ENCODE measurements at regions not wholly inside any gene's neighbourhood (a gene's known extent, or its start where the extent isn't known, plus 50 kb on each side); places are given as distances from the start of the nearest gene placed in this dataset.
"Not testable (repeated sequence)": the region's sequence is repeated elsewhere in the genome, so short reads cannot be mapped to it uniquely, and the experiment has no call there.

DNA sequence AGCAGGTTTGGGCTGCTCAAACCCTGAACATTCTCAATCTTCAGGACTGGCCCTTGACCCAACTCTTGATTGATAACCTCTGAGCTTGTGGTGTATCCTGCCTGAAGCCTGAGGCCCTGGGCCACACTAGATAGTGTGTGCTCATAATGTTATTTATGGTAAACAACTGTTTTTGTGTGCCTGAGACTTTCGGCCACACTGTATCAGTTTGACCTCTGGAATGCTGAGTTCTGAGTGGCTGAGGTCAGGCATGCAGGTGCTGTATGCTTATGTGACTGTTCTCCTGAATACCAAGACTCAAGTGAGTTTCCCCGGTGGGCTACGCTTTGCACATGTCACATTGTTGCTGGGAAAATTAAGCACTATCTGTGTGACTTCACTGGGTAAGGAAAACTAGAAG, 82.2 kb upstream of the RMP24 start:
- H3K4me3 ChIP-seq = no peak overlapping the region
- intact Hi-C loops (cut with micrococcal nuclease) = no loop called here
- DNase-seq = no peak
- no peaks in the 10 kb centered on the region for H3K36me3 ChIP-seq
- TF ChIP-seq, protein P1, sequence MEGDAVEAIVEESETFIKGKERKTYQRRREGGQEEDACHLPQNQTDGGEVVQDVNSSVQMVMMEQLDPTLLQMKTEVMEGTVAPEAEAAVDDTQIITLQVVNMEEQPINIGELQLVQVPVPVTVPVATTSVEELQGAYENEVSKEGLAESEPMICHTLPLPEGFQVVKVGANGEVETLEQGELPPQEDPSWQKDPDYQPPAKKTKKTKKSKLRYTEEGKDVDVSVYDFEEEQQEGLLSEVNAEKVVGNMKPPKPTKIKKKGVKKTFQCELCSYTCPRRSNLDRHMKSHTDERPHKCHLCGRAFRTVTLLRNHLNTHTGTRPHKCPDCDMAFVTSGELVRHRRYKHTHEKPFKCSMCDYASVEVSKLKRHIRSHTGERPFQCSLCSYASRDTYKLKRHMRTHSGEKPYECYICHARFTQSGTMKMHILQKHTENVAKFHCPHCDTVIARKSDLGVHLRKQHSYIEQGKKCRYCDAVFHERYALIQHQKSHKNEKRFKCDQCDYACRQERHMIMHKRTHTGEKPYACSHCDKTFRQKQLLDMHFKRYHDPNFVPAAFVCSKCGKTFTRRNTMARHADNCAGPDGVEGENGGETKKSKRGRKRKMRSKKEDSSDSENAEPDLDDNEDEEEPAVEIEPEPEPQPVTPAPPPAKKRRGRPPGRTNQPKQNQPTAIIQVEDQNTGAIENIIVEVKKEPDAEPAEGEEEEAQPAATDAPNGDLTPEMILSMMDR (IDR thresholded peaks at IDR 0.05; ENCODE audit: borderline replicate concordance) = no peak
- no peak overlapping the region for H3K27ac ChIP-seq (replicated peaks)
- peaks cover 27% of the 10 kb centered on the region for H3K9me3 ChIP-seq (replicated peaks)
- no peaks in the 10 kb centered on the region for H3K27me3 ChIP-seq (ENCODE audit: low read depth)
- H3K4me1 ChIP-seq = no peaks in the 10 kb centered on the region

DNA sequence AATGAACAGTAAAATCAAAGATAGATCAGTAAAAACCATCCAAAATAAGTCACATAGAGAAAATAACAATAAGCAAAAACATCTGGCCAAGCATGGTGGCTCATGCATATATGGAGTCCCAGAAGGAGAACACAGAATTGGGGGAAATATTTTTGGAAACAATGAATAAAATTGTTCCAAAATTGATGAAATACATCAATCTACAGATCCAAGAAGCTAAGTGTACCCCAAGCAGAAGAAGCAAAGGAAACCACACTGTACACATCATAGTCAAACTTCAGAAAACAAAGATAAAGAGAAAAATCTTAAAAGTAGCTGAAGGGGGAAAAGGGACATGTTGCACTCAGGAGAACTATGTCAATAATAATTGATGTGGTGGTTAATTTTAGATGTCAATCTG, 80.4 kb upstream of the RMP24 start:
- Histone ChIP-seq H3K36me3 (no peaks in the 10 kb centered on the region), H3K4me3 (no peak overlapping the region), H3K4me1 (no peaks in the 10 kb centered on the region), H3K27ac (replicated peaks) (no peak overlapping the region), H3K27me3 (ENCODE audit: low read depth) (no peaks in the 10 kb centered on the region), H3K9me3 (replicated peaks) (peaks cover 33% of the 10 kb centered on the region)
- DNase-seq = no peak
- intact Hi-C loops (cut with micrococcal nuclease) = no loop called here
- TF ChIP-seq, protein P1 (IDR thresholded peaks at IDR 0.05; ENCODE audit: borderline replicate concordance) = no peak

DNA sequence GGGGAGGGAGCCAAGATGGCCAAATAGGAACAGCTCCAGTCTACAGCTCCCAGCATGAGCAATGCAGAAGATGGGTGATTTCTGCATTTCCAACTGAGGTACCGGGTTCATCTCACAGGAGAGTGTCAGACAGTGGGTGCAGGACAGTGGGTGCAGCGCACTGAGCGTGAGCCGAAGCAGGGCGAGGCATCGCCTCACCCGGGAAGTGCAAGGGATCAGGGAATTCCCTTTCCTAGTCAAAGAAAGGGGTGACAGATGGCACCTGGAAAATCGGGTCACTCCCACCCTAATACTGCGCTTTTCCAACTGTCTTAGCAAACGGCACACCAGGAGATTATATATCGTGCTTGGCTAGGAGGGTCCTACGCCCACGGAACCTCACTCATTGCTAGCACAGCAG, 75.0 kb upstream of the RMP24 start:
- H3K27ac ChIP-seq (replicated peaks); intact Hi-C loops (cut with micrococcal nuclease); H3K4me3 ChIP-seq; DNase-seq; H3K36me3 ChIP-seq; H3K4me1 ChIP-seq; H3K27me3 ChIP-seq (ENCODE audit: low read depth): not testable (repeated sequence)
- H3K9me3 ChIP-seq (replicated peaks) = peaks cover 19% of the 10 kb centered on the region

DNA sequence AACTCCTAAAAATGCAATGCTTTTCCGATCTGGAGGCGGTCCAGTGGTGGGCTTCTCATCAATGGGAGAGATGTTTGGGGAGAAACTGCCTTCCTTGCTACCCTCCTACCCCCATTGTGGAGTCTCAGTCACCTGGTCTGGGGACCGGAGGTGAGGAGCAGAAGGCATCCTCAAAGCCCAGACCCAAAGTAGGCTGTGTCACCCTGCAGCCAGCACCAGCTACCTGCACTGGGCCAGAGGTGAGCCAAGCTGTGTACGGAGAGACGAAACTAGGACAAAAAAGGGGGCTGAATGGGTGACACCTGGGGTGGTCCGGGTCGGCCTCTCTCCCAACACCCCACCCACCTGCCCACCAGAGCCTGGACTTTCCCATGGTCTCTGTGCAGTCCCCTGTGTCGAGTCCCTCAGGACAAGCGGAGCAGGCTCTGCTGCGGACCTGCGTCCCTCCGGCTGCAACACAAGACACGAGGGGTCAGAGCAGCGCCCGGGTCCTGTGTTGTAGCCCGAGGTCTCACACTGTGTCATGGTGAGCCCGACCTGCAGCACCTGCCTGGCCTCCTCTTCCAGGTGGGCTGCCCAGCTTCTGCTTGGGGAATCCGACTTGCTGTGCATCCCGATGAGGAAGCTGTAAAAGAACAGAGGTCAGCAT, 68.0 kb upstream of the RMP24 start:
- intact Hi-C loops (cut with micrococcal nuclease) = no loop called here
- Histone ChIP-seq H3K9me3 (replicated peaks) (no peaks in the 10 kb centered on the region), H3K27ac (replicated peaks) (no peak overlapping the region), H3K4me3 (no peak overlapping the region), H3K27me3 (ENCODE audit: low read depth) (no peaks in the 10 kb centered on the region), H3K36me3 (no peaks in the 10 kb centered on the region), H3K4me1 (no peaks in the 10 kb centered on the region)
- TF ChIP-seq, protein P1 (IDR thresholded peaks at IDR 0.05; ENCODE audit: borderline replicate concordance) = no peak
- no peak for DNase-seq

DNA sequence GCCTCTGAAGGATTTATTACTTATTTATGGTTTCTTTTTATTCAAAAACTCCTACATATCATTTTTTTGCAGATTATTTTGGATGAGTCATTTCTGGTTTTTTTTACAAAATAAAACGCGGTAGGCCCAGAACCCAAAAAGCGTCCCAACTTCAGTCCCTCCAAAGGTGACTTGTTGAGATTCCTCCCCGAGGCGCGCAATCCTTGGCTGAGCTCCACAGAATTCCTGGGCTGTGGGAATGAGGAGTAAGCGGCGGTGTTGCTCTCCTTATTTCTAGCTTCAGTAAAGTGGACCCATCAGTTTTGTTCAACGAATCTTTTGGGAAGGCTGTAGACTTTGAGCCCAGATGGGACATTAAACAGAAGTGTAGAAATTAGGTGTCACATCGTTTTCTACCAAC, 67.0 kb upstream of the RMP24 start:
- no peak overlapping the region for H3K27ac ChIP-seq (replicated peaks)
- TF ChIP-seq, protein P1 (IDR thresholded peaks at IDR 0.05; ENCODE audit: borderline replicate concordance) = no peak
- intact Hi-C loops (cut with micrococcal nuclease) = no loop called here
- no peak overlapping the region for H3K4me3 ChIP-seq
- peaks cover under 1% of the 10 kb centered on the region for H3K27me3 ChIP-seq (ENCODE audit: low read depth)
- H3K36me3 ChIP-seq = no peaks in the 10 kb centered on the region
- H3K9me3 ChIP-seq (replicated peaks) = no peaks in the 10 kb centered on the region
- H3K4me1 ChIP-seq = no peaks in the 10 kb centered on the region
- DNase-seq = no peak

DNA sequence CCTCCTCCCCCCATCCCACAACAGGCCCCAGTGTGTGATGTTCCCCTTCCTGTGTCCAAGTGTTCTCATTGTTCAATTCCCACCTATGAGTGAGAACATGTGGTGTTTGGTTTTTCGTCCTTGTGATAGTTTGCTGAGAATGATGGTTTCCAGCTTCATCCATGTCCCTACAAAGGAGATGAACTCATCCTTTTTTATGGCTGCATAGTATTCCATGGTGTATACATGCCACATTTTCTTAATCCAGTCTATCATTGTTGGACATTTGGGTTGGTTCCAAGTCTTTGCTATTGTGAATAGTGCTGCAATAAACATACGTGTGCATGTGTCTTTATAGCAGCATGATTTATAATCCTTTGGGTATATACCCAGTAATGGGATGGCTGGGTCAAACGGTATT, 66.2 kb upstream of the RMP24 start:
- not testable (repeated sequence) for DNase-seq

More for the DNA sequence above, 66.2 kb upstream of the RMP24 start:
- intact Hi-C loops (cut with micrococcal nuclease); H3K27me3 ChIP-seq (ENCODE audit: low read depth); H3K9me3 ChIP-seq (replicated peaks); H3K36me3 ChIP-seq; H3K4me1 ChIP-seq; H3K27ac ChIP-seq (replicated peaks); H3K4me3 ChIP-seq: not testable (repeated sequence)
